HepG2 (cell line): ENCODE measurements at regions not wholly inside any gene's neighbourhood (a gene's known extent, or its start where the extent isn't known, plus 50 kb on each side); places are given as distances from the start of the nearest gene placed in this dataset.

Experiments
- PHB2 ChIP-seq: fragments of 450-650 bp; IDR thresholded peaks from 2 replicates; pipeline ENCODE4 v1.6.1; 2018; ENCODE audit not compliant: partially characterized antibody
- SALL1 ChIP-seq: sonication (generic); formaldehyde crosslinking; IDR thresholded peaks from 2 replicates; pipeline ENCODE4 v1.8.0; 2022; ENCODE audit warnings: mild to moderate bottlenecking, missing genetic modification reagents
- ZNF282 ChIP-seq: fragments of 450-650 bp; IDR thresholded peaks from 2 replicates; pipeline ENCODE4 v1.6.1; 2018; ENCODE audit not compliant: partially characterized antibody
- ZNF512B ChIP-seq: sonication (generic); formaldehyde crosslinking; IDR thresholded peaks from 2 replicates; pipeline ENCODE4 v1.5.1; 2020; ENCODE audit warnings: missing genetic modification reagents, mild to moderate bottlenecking, borderline replicate concordance
- ZNF788 ChIP-seq: sonication (generic); formaldehyde crosslinking; IDR thresholded peaks from 2 replicates; pipeline ENCODE4 v1.5.0; 2020; ENCODE audit warnings: mild to moderate bottlenecking, missing genetic modification reagents, borderline replicate concordance
- TF ChIP-seq, protein P1 (sequence below): fragments of 450-650 bp; IDR thresholded peaks from 2 replicates; pipeline ENCODE4 v1.6.1; 2017
- TF ChIP-seq, protein P2 (sequence below): sonication (generic); formaldehyde crosslinking; IDR thresholded peaks from 2 replicates; pipeline ENCODE4 v1.9.0; 2021; ENCODE audit warnings: missing genetic modification reagents, mild to moderate bottlenecking, borderline replicate concordance

DNA sequence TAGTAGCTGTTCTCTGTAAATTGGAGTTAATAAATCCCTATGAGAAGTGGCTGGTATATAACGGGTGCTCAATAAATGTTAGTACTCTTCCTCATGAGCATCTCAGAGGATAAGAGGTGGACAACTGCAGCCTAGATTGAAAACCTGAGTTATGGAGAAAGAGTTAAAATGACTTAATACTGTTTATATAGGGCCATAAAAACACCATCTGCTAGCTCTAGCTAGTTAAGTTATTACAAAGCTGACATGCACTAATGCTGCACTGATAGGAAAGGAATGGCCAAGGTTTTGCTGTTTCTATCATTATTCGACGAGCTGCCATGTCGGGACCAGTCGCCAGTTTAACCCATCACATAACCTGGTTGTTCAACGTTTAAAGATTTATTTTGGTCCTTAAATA lies 72.0 kb upstream of the SEL1L start (continued):
- TF ChIP-seq ZNF512B (CRISPR knock-in tag), result no peak
- TF ChIP-seq, protein P1, sequence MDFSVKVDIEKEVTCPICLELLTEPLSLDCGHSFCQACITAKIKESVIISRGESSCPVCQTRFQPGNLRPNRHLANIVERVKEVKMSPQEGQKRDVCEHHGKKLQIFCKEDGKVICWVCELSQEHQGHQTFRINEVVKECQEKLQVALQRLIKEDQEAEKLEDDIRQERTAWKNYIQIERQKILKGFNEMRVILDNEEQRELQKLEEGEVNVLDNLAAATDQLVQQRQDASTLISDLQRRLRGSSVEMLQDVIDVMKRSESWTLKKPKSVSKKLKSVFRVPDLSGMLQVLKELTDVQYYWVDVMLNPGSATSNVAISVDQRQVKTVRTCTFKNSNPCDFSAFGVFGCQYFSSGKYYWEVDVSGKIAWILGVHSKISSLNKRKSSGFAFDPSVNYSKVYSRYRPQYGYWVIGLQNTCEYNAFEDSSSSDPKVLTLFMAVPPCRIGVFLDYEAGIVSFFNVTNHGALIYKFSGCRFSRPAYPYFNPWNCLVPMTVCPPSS, result no peak
- TF ChIP-seq, protein P2, sequence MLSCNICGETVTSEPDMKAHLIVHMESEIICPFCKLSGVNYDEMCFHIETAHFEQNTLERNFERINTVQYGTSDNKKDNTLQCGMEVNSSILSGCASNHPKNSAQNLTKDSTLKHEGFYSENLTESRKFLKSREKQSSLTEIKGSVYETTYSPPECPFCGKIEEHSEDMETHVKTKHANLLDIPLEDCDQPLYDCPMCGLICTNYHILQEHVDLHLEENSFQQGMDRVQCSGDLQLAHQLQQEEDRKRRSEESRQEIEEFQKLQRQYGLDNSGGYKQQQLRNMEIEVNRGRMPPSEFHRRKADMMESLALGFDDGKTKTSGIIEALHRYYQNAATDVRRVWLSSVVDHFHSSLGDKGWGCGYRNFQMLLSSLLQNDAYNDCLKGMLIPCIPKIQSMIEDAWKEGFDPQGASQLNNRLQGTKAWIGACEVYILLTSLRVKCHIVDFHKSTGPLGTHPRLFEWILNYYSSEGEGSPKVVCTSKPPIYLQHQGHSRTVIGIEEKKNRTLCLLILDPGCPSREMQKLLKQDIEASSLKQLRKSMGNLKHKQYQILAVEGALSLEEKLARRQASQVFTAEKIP (CRISPR knock-in tag), result no peak
- TF ChIP-seq PHB2, result no peak
- no peak for TF ChIP-seq SALL1
- TF ChIP-seq ZNF282, result no peak
- TF ChIP-seq ZNF788 (CRISPR knock-in tag), result no peak
- TF ChIP-seq, all 625 proteins: peak for 0
